Muscle of leg (tissue), 3 donors: ENCODE measurements at regions not wholly inside any gene's neighbourhood (a gene's known extent, or its start where the extent isn't known, plus 50 kb on each side); places are given as distances from the start of the nearest gene placed in this dataset.

Experiments used
- DNase-seq: peaks from one replicate; pipeline ENCODE4 v3.0.0; 2013
- H3K27ac ChIP-seq: one replicate; pipeline ENCODE4 v1.5.1; 2013; ENCODE audit warnings: mild to moderate bottlenecking, low read length, control low read depth
- H3K27me3 ChIP-seq: one replicate; pipeline ENCODE4 v1.6.1; 2013; ENCODE audit warnings: low read length; ENCODE audit not compliant: control insufficient read depth, insufficient read depth
- H3K36me3 ChIP-seq: one replicate; pipeline ENCODE4 v1.6.1; 2013; ENCODE audit warnings: low read length; ENCODE audit not compliant: control insufficient read depth, insufficient read depth
- H3K4me1 ChIP-seq: one replicate; pipeline ENCODE4 v1.6.1; 2013; ENCODE audit warnings: low read length; ENCODE audit not compliant: control insufficient read depth, insufficient read depth
- H3K4me3 ChIP-seq: one replicate; pipeline ENCODE4 v1.5.1; 2013; ENCODE audit warnings: low read length, control low read depth
- H3K9me3 ChIP-seq: replicated peaks from 2 replicates; pipeline ENCODE4 v1.6.1; 2013; ENCODE audit warnings: low read depth, low read length; ENCODE audit not compliant: control insufficient read depth
- WGBS: methylation state at CpG from one replicate; pipeline ENCODE4 v1.1.5; 2013; ENCODE audit warnings: missing lambda C conversion rate; ENCODE audit not compliant: insufficient coverage; 5-methylcytosine and 5-hydroxymethylcytosine counted together

GRCh38 chr14:89029961-89030694, 205.7 kb downstream of the TTC8 start:
- 64% methylated on average over 9 of the region's 9 CpGs for WGBS
- Histone ChIP-seq H3K36me3 (no peaks in the 10 kb centered on the region), H3K4me1 (peaks cover 13% of the 10 kb centered on the region), H3K27me3 (peaks cover 27% of the 10 kb centered on the region), H3K27ac (no peak overlapping the region), H3K9me3 (no peaks in the 10 kb centered on the region), H3K4me3 (no peak overlapping the region)
- no peak for DNase-seq

- Histone ChIP-seq H3K27me3 (peaks cover 29% of the 10 kb centered on the region), H3K36me3 (no peaks in the 10 kb centered on the region)
- WGBS: 92% methylated on average over 2 of the region's 3 CpGs
These were observed 206.5 kb downstream of the TTC8 start for GRCh38 chr14:89030921-89031320.

GRCh38 chr14:89032086-89032649, 207.7 kb downstream of the TTC8 start:
- Histone ChIP-seq H3K9me3 (no peaks in the 10 kb centered on the region), H3K27ac (no peak overlapping the region)
- WGBS: 93% methylated on average over 3 of the region's 8 CpGs

More at GRCh38 chr14:89030921-89031320, 206.5 kb downstream of the TTC8 start:
- Histone ChIP-seq H3K9me3 (no peaks in the 10 kb centered on the region), H3K27ac (no peak overlapping the region), H3K4me1 (peaks cover 13% of the 10 kb centered on the region), H3K4me3 (no peak overlapping the region)
- no peak for DNase-seq

GRCh38 chr14:89033756-89034155, 209.3 kb downstream of the TTC8 start:
- H3K4me3 ChIP-seq: no peak overlapping the region
- WGBS: 65% methylated on average over 6 of the region's 6 CpGs
- H3K27me3 ChIP-seq: peaks cover 10% of the 10 kb centered on the region
- H3K9me3 ChIP-seq: no peaks in the 10 kb centered on the region
- no peak for DNase-seq
- H3K4me1 ChIP-seq: peaks cover 3% of the 10 kb centered on the region
- no peaks in the 10 kb centered on the region for H3K36me3 ChIP-seq
- H3K27ac ChIP-seq: no peak overlapping the region

More at GRCh38 chr14:89032086-89032649, 207.7 kb downstream of the TTC8 start:
- H3K27me3 ChIP-seq: peaks cover 18% of the 10 kb centered on the region
- peaks cover 7% of the 10 kb centered on the region for H3K4me1 ChIP-seq
- DNase-seq: no peak
- H3K4me3 ChIP-seq: no peak overlapping the region
- H3K36me3 ChIP-seq: no peaks in the 10 kb centered on the region

- WGBS: 71% methylated on average over 1 of the region's 3 CpGs
- Histone ChIP-seq H3K9me3 (no peaks in the 10 kb centered on the region), H3K27me3 (peaks cover 4% of the 10 kb centered on the region), H3K4me3 (no peak overlapping the region), H3K27ac (no peak overlapping the region), H3K36me3 (no peaks in the 10 kb centered on the region), H3K4me1 (peaks cover 13% of the 10 kb centered on the region)
- peak; percentile 76 for DNase-seq
These were observed 211.9 kb downstream of the TTC8 start for GRCh38 chr14:89036371-89036770.

GRCh38 chr14:89037065-89037464, 212.6 kb downstream of the TTC8 start:
- Histone ChIP-seq H3K4me3 (no peak overlapping the region), H3K27me3 (peaks cover 4% of the 10 kb centered on the region), H3K9me3 (no peaks in the 10 kb centered on the region), H3K4me1 (peaks cover 14% of the 10 kb centered on the region), H3K27ac (peak overlapping the region; percentile 8), H3K36me3 (no peaks in the 10 kb centered on the region)
- no peak for DNase-seq
- WGBS: 100% methylated on average over 3 of the region's 3 CpGs

GRCh38 chr14:89040080-89040459, 215.6 kb downstream of the TTC8 start:
- peaks cover 4% of the 10 kb centered on the region for H3K9me3 ChIP-seq
- H3K27ac ChIP-seq: no peak overlapping the region
- no peaks in the 10 kb centered on the region for H3K36me3 ChIP-seq
- H3K4me3 ChIP-seq: no peak overlapping the region
- H3K27me3 ChIP-seq: peaks cover 4% of the 10 kb centered on the region
- H3K4me1 ChIP-seq: peaks cover 11% of the 10 kb centered on the region
- 0% methylated on average over 1 of the region's 6 CpGs for WGBS
- no peak for DNase-seq

- Histone ChIP-seq H3K4me1 (peaks cover 11% of the 10 kb centered on the region), H3K36me3 (no peaks in the 10 kb centered on the region), H3K27me3 (no peaks in the 10 kb centered on the region), H3K9me3 (peaks cover 4% of the 10 kb centered on the region), H3K4me3 (peak overlapping the region; percentile 37), H3K27ac (peak overlapping the region; percentile 76)
- DNase-seq: peak; percentile 96
- WGBS: 1% methylated on average over 22 of the region's 31 CpGs
These were observed 216.2 kb downstream of the TTC8 start for GRCh38 chr14:89040460-89041256.

GRCh38 chr14:89041257-89041582, 216.8 kb downstream of the TTC8 start:
- DNase-seq: no peak
- Histone ChIP-seq H3K27me3 (no peaks in the 10 kb centered on the region), H3K4me1 (peaks cover 11% of the 10 kb centered on the region), H3K4me3 (no peak overlapping the region), H3K9me3 (peaks cover 4% of the 10 kb centered on the region), H3K36me3 (no peaks in the 10 kb centered on the region), H3K27ac (peak overlapping the region; percentile 76)
- WGBS: 6% methylated on average over 7 of the region's 8 CpGs

GRCh38 chr14:89042021-89042420, 217.6 kb downstream of the TTC8 start:
- Histone ChIP-seq H3K4me1 (peaks cover 11% of the 10 kb centered on the region), H3K27me3 (no peaks in the 10 kb centered on the region), H3K4me3 (no peak overlapping the region), H3K9me3 (peaks cover 4% of the 10 kb centered on the region), H3K27ac (no peak overlapping the region), H3K36me3 (no peaks in the 10 kb centered on the region)
- no CpG with 5 or more reads among the region's 1 CpG for WGBS
- DNase-seq: no peak
